Epithelial cell of proximal tubule (primary cell): ENCODE measurements at regions not wholly inside any gene's neighbourhood (a gene's known extent, or its start where the extent isn't known, plus 50 kb on each side); places are given as distances from the start of the nearest gene placed in this dataset.

Experiments used
- DNase-seq: peaks from one replicate; pipeline ENCODE4 v3.0.0-alpha.2; 2011; ENCODE audit warnings: low read depth
- H3K4me3 ChIP-seq: 2 replicates; pipeline ENCODE4 v1.5.1; 2011; ENCODE audit warnings: low read depth, mild to moderate bottlenecking, low read length
- CTCF ChIP-seq: conservative IDR thresholded peaks from 2 replicates; pipeline ENCODE4 v1.5.1; 2012; ENCODE audit warnings: low read depth, mild to moderate bottlenecking, low read length

GRCh38 chr12:92226071-92226661 lies 80.5 kb upstream of the BTG1 start:
- TF ChIP-seq CTCF, result no peak
- no peak overlapping the region for H3K4me3 ChIP-seq
- DNase-seq, result no peak

- no peak for TF ChIP-seq CTCF
- no peak for DNase-seq
- H3K4me3 ChIP-seq, result no peak overlapping the region
These were observed 79.2 kb upstream of the BTG1 start for GRCh38 chr12:92224685-92225331.

GRCh38 chr12:92223481-92223880 lies 77.8 kb upstream of the BTG1 start:
- TF ChIP-seq CTCF, result no peak
- H3K4me3 ChIP-seq, result no peak overlapping the region
- DNase-seq, result no peak

GRCh38 chr12:92221656-92222315 lies 76.1 kb upstream of the BTG1 start:
- no peak for DNase-seq
- no peak for TF ChIP-seq CTCF
- H3K4me3 ChIP-seq, result no peak overlapping the region

GRCh38 chr12:92218394-92219077 lies 72.9 kb upstream of the BTG1 start:
- no peak for DNase-seq
- no peak overlapping the region for H3K4me3 ChIP-seq
- no peak for TF ChIP-seq CTCF

GRCh38 chr12:92216092-92216491 lies 70.4 kb upstream of the BTG1 start:
- no peak for DNase-seq
- no peak for TF ChIP-seq CTCF
- H3K4me3 ChIP-seq, result no peak overlapping the region
